Esophagus muscularis mucosa (tissue), 4 donors: ENCODE measurements at regions not wholly inside any gene's neighbourhood (a gene's known extent, or its start where the extent isn't known, plus 50 kb on each side); places are given as distances from the start of the nearest gene placed in this dataset.

Source experiments
- CTCF ChIP-seq, 3 experiments: fragments of 200-600 bp in 2 of 3; fragments of 450-650 bp in 1 of 3; sonication (generic) in 2 of 3; IDR thresholded peaks; one replicate each; pipeline ENCODE4 v1.5.1; 2017 to 2019; ENCODE audit warnings: antibody characterized with exemption in 3 of 3, mild to moderate bottlenecking in 2 of 3, moderate library complexity in 1 of 3
- EP300 ChIP-seq: sonication (generic); formaldehyde crosslinking; IDR thresholded peaks from one replicate; pipeline ENCODE4 v1.6.1; 2017; ENCODE audit warnings: antibody characterized with exemption
- POLR2A ChIP-seq: fragments of 450-650 bp; IDR thresholded peaks from one replicate; pipeline ENCODE4 v1.6.1; 2017; ENCODE audit warnings: antibody characterized with exemption, moderate library complexity, mild to moderate bottlenecking, low read depth

DNA sequence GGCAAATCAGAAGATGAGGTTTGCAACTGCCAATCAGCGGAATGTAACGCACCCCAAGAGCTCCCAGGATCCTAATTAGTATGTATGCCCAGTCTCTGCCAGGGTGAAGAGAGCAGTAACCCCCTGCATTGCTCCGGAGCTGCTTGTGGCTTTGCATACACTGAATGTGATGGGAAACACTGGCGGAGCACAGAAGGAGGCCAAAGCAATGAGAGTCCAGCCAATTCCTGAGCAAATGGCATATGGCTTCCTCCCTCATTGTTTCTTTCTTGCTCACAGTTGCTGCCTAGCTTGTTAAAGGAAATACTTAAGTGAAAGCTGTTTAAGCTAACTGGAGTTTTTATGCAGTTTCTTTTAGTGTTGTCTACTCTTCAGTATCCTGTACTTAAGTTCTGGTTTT is 343.5 kb upstream of the NT5C1B start:
- TF ChIP-seq CTCF (IDR thresholded peaks at IDR 0.05) (no peak), POLR2A (no peak), EP300 (no peak)
